ENCODE measurements at regions not wholly inside any gene's neighbourhood (a gene's known extent, or its start where the extent isn't known, plus 50 kb on each side); places are given as distances from the start of the nearest gene placed in this dataset.

- no peak overlapping the region for H3K9ac ChIP-seq (replicated peaks; ENCODE audit: extremely low read depth, insufficient read depth, low read length)
- POLR2A ChIA-PET: no interaction called here
- dilution Hi-C loops (cut with MboI; ENCODE audit: extremely low pct_ligation_motif_present, low sequenced_read_pairs): no loop called here
- CTCF ChIA-PET: no interaction called here
- H3K27me3 ChIP-seq (ENCODE audit: control insufficient read depth in 2 of 2, insufficient read depth in 2 of 2, low read length in 2 of 2): no peaks in the 10 kb centered on the region
- H3K4me2 ChIP-seq (ENCODE audit: insufficient read depth, low read length): no peak overlapping the region
- no peak overlapping the region for H3K4me3 ChIP-seq (replicated peaks in 1 of 3; ENCODE audit: insufficient read depth in 1 of 3, low read depth in 1 of 3, low read length in 3 of 3)
- no peaks in the 10 kb centered on the region for H3K36me3 ChIP-seq (ENCODE audit: control insufficient read depth in 2 of 2, extremely low read depth in 1 of 2, insufficient read depth in 2 of 2, low read length in 2 of 2)
- no peak overlapping the region for H3K27ac ChIP-seq (ENCODE audit: insufficient read depth, low read depth, low read length)
- no peaks in the 10 kb centered on the region for H3K79me2 ChIP-seq (ENCODE audit: control insufficient read depth, insufficient read depth, low read length)
- H3K4me1 ChIP-seq (ENCODE audit: control insufficient read depth, extremely low read depth, insufficient read depth, low read length): no peaks in the 10 kb centered on the region
- H3K9me1 ChIP-seq (replicated peaks; ENCODE audit: control insufficient read depth, extremely low read depth, insufficient read depth, low read length): no peaks in the 10 kb centered on the region
- no peaks in the 10 kb centered on the region for H3K9me3 ChIP-seq (replicated peaks; ENCODE audit: control insufficient read depth, insufficient read depth, low read length)
- BruUV-seq (replicated peaks): no TSS peak
- TF ChIP-seq GATA2 (IDR thresholded peaks at IDR 0.05; ENCODE audit: insufficient read depth, insufficient read length, low read depth, low read length) (no peak), JUN (IDR thresholded peaks at IDR 0.05; ENCODE audit: borderline replicate concordance, insufficient read depth, insufficient read length, low read depth) (no peak), EZH2 (IDR thresholded peaks at IDR 0.05; ENCODE audit: borderline replicate concordance, low read depth, low read length, severe bottlenecking) (no peak), MAX (IDR thresholded peaks at IDR 0.05; ENCODE audit: insufficient read depth, insufficient read length) (no peak)
- TF ChIP-seq, protein P1, sequence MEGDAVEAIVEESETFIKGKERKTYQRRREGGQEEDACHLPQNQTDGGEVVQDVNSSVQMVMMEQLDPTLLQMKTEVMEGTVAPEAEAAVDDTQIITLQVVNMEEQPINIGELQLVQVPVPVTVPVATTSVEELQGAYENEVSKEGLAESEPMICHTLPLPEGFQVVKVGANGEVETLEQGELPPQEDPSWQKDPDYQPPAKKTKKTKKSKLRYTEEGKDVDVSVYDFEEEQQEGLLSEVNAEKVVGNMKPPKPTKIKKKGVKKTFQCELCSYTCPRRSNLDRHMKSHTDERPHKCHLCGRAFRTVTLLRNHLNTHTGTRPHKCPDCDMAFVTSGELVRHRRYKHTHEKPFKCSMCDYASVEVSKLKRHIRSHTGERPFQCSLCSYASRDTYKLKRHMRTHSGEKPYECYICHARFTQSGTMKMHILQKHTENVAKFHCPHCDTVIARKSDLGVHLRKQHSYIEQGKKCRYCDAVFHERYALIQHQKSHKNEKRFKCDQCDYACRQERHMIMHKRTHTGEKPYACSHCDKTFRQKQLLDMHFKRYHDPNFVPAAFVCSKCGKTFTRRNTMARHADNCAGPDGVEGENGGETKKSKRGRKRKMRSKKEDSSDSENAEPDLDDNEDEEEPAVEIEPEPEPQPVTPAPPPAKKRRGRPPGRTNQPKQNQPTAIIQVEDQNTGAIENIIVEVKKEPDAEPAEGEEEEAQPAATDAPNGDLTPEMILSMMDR (IDR thresholded peaks at IDR 0.05; ENCODE audit: extremely low read depth in 1 of 2, insufficient read depth in 1 of 2, low read depth in 1 of 2, low read length in 2 of 2): no peak
- no peaks in the 10 kb centered on the region for H4K20me1 ChIP-seq (replicated peaks; ENCODE audit: control insufficient read depth, extremely low read depth, insufficient read depth, low read length)
- DNase-seq (ENCODE audit: low read depth, low spot score): no peak
- no peak overlapping the region for H2AFZ ChIP-seq (ENCODE audit: low read depth, low read length)
- FAIRE-seq: no peak
- intact Hi-C loops (cut with micrococcal nuclease): no loop called here
These were observed 414.6 kb downstream of the DHX35 start for GRCh38 chr20:39376788-39377187.

- CTCF ChIA-PET: no interaction called here
- H3K9me1 ChIP-seq (replicated peaks; ENCODE audit: control insufficient read depth, extremely low read depth, insufficient read depth, low read length): no peaks in the 10 kb centered on the region
These were observed 402.2 kb downstream of the DHX35 start for GRCh38 chr20:39364320-39364719.

More at GRCh38 chr20:39364320-39364719, 402.2 kb downstream of the DHX35 start:
- dilution Hi-C loops (cut with MboI; ENCODE audit: extremely low pct_ligation_motif_present, low sequenced_read_pairs) (no loop called here), intact Hi-C loops (cut with micrococcal nuclease) (no loop called here)
- H3K9me3 ChIP-seq (replicated peaks; ENCODE audit: control insufficient read depth, insufficient read depth, low read length): no peaks in the 10 kb centered on the region
- BruUV-seq (replicated peaks): no TSS peak
- no peak for TF ChIP-seq GATA2 (IDR thresholded peaks at IDR 0.05; ENCODE audit: insufficient read depth, insufficient read length, low read depth, low read length)
- no peak for TF ChIP-seq MYC (IDR thresholded peaks at IDR 0.05; ENCODE audit: low read depth, low read length)
- no peak for TF ChIP-seq MAX (IDR thresholded peaks at IDR 0.05; ENCODE audit: insufficient read depth, insufficient read length)
- TF ChIP-seq FOS (IDR thresholded peaks at IDR 0.05; ENCODE audit: borderline replicate concordance, insufficient read depth, low read length): no peak
- no peak for TF ChIP-seq EZH2 (IDR thresholded peaks at IDR 0.05; ENCODE audit: borderline replicate concordance, low read depth, low read length, severe bottlenecking)
- no peak for TF ChIP-seq POLR2A (IDR thresholded peaks at IDR 0.05; ENCODE audit: low read depth, low read length)
- no peak for TF ChIP-seq JUN (IDR thresholded peaks at IDR 0.05; ENCODE audit: borderline replicate concordance, insufficient read depth, insufficient read length, low read depth)
- no peak for TF ChIP-seq POLR2AphosphoS5 (IDR thresholded peaks at IDR 0.05; ENCODE audit: insufficient read depth, low read depth, low read length)
- TF ChIP-seq, protein P1 (IDR thresholded peaks at IDR 0.05; ENCODE audit: extremely low read depth in 1 of 2, insufficient read depth in 1 of 2, low read depth in 1 of 2, low read length in 2 of 2): no peak
- H2AFZ ChIP-seq (ENCODE audit: low read depth, low read length): no peak overlapping the region
- no peak overlapping the region for H3K4me3 ChIP-seq (replicated peaks in 1 of 3; ENCODE audit: insufficient read depth in 1 of 3, low read depth in 1 of 3, low read length in 3 of 3)
- no peak overlapping the region for H3K27ac ChIP-seq (ENCODE audit: insufficient read depth, low read depth, low read length)
- no peak overlapping the region for H3K9ac ChIP-seq (replicated peaks; ENCODE audit: extremely low read depth, insufficient read depth, low read length)
- no peaks in the 10 kb centered on the region for H3K27me3 ChIP-seq (ENCODE audit: control insufficient read depth in 2 of 2, insufficient read depth in 2 of 2, low read length in 2 of 2)
- POLR2A ChIA-PET: no interaction called here
- no peak for DNase-seq (ENCODE audit: low read depth, low spot score)
- no peaks in the 10 kb centered on the region for H3K79me2 ChIP-seq (ENCODE audit: control insufficient read depth, insufficient read depth, low read length)
- no peaks in the 10 kb centered on the region for H3K4me1 ChIP-seq (ENCODE audit: control insufficient read depth, extremely low read depth, insufficient read depth, low read length)
- no peak overlapping the region for H3K4me2 ChIP-seq (ENCODE audit: insufficient read depth, low read length)
- H3K36me3 ChIP-seq (ENCODE audit: control insufficient read depth in 2 of 2, extremely low read depth in 1 of 2, insufficient read depth in 2 of 2, low read length in 2 of 2): no peaks in the 10 kb centered on the region
- no peaks in the 10 kb centered on the region for H4K20me1 ChIP-seq (replicated peaks; ENCODE audit: control insufficient read depth, extremely low read depth, insufficient read depth, low read length)
- FAIRE-seq: no peak
